ENCODE measurements at regions not wholly inside any gene's neighbourhood (a gene's known extent, or its start where the extent isn't known, plus 50 kb on each side); places are given as distances from the start of the nearest gene placed in this dataset.

DNA sequence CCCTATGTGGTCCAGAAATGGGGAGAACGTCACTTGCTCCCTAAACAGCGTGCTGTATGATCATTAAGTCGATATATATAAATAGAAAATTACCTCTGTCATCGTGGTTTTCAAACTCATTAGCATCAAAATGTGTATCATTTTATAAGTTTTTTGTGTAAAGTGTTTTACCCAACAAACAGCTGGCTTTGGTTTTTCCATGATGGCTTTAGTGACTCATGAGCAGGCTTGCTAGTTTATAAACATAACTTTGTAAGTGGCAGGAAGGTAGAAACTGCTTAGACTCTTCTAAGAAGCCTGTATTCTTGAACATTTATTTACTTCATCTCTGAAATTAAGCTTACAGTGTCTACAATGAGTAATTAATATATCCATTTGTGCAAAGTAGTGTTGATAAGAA lies 108.4 kb upstream of the DIPK2B start:
- TF ChIP-seq, protein P1, sequence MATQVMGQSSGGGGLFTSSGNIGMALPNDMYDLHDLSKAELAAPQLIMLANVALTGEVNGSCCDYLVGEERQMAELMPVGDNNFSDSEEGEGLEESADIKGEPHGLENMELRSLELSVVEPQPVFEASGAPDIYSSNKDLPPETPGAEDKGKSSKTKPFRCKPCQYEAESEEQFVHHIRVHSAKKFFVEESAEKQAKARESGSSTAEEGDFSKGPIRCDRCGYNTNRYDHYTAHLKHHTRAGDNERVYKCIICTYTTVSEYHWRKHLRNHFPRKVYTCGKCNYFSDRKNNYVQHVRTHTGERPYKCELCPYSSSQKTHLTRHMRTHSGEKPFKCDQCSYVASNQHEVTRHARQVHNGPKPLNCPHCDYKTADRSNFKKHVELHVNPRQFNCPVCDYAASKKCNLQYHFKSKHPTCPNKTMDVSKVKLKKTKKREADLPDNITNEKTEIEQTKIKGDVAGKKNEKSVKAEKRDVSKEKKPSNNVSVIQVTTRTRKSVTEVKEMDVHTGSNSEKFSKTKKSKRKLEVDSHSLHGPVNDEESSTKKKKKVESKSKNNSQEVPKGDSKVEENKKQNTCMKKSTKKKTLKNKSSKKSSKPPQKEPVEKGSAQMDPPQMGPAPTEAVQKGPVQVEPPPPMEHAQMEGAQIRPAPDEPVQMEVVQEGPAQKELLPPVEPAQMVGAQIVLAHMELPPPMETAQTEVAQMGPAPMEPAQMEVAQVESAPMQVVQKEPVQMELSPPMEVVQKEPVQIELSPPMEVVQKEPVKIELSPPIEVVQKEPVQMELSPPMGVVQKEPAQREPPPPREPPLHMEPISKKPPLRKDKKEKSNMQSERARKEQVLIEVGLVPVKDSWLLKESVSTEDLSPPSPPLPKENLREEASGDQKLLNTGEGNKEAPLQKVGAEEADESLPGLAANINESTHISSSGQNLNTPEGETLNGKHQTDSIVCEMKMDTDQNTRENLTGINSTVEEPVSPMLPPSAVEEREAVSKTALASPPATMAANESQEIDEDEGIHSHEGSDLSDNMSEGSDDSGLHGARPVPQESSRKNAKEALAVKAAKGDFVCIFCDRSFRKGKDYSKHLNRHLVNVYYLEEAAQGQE (IDR thresholded peaks at IDR 0.05; ENCODE audit: insufficient read depth in 1 of 2, low read depth in 2 of 2, low read length in 1 of 2): no peak
- TF ChIP-seq, protein P2, sequence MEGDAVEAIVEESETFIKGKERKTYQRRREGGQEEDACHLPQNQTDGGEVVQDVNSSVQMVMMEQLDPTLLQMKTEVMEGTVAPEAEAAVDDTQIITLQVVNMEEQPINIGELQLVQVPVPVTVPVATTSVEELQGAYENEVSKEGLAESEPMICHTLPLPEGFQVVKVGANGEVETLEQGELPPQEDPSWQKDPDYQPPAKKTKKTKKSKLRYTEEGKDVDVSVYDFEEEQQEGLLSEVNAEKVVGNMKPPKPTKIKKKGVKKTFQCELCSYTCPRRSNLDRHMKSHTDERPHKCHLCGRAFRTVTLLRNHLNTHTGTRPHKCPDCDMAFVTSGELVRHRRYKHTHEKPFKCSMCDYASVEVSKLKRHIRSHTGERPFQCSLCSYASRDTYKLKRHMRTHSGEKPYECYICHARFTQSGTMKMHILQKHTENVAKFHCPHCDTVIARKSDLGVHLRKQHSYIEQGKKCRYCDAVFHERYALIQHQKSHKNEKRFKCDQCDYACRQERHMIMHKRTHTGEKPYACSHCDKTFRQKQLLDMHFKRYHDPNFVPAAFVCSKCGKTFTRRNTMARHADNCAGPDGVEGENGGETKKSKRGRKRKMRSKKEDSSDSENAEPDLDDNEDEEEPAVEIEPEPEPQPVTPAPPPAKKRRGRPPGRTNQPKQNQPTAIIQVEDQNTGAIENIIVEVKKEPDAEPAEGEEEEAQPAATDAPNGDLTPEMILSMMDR (IDR thresholded peaks at IDR 0.05): no peak
- TF ChIP-seq SIN3A (IDR thresholded peaks at IDR 0.05; ENCODE audit: borderline replicate concordance, insufficient read depth, low read depth, low read length) (no peak), POLR2AphosphoS5 (IDR thresholded peaks at IDR 0.05; ENCODE audit: low read depth, low read length) (no peak)

All from Panc1 (cell line).